Transverse colon (tissue), 3 donors: ENCODE measurements at regions not wholly inside any gene's neighbourhood (a gene's known extent, or its start where the extent isn't known, plus 50 kb on each side); places are given as distances from the start of the nearest gene placed in this dataset.

Source experiments
- CTCF ChIP-seq, 5 experiments: fragments of 200-600 bp in 3 of 5; fragments of 450-650 bp in 2 of 5; sonication (generic) in 3 of 5; IDR thresholded peaks; 1 replicate in 2 of 5; 2 replicates in 3 of 5; pipeline ENCODE4 v1.5.1; 2016 to 2017; ENCODE audit warnings: antibody characterized with exemption in 5 of 5, inconsistent platforms in 3 of 5, mild to moderate bottlenecking in 2 of 5, moderate library complexity in 1 of 5
- POLR2A ChIP-seq: fragments of 450-650 bp; IDR thresholded peaks from one replicate; pipeline ENCODE4 v1.6.1; 2016; ENCODE audit warnings: antibody characterized with exemption, mild to moderate bottlenecking, moderate library complexity

- no peak for TF ChIP-seq CTCF (IDR thresholded peaks at IDR 0.05)
- TF ChIP-seq POLR2A, result no peak
Measured at GRCh38 chr11:116194156-116194904, 578.5 kb downstream of the BUD13 start.
